ENCODE measurements at regions not wholly inside any gene's neighbourhood (a gene's known extent, or its start where the extent isn't known, plus 50 kb on each side); places are given as distances from the start of the nearest gene placed in this dataset.

DNA sequence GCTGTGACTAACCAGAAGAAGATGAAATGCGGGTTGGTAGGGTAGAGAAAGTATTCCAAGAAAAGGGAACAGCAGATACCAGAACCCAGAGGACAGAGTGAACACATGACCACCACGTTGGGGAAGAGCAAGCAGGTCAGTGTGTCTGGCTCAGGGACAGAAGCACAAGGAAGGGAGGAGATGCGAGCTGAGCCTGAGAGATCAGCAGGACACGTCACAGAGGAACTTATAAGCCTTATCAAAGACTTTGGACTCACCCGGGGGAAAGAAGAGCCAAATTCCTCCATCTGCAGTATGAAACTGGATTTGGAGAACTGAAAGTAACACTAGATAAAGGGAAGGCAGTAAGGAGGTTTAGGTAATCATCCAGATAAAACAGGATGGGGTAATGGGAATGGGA, 232.1 kb upstream of the NPVF start:
- TF ChIP-seq, protein P1, sequence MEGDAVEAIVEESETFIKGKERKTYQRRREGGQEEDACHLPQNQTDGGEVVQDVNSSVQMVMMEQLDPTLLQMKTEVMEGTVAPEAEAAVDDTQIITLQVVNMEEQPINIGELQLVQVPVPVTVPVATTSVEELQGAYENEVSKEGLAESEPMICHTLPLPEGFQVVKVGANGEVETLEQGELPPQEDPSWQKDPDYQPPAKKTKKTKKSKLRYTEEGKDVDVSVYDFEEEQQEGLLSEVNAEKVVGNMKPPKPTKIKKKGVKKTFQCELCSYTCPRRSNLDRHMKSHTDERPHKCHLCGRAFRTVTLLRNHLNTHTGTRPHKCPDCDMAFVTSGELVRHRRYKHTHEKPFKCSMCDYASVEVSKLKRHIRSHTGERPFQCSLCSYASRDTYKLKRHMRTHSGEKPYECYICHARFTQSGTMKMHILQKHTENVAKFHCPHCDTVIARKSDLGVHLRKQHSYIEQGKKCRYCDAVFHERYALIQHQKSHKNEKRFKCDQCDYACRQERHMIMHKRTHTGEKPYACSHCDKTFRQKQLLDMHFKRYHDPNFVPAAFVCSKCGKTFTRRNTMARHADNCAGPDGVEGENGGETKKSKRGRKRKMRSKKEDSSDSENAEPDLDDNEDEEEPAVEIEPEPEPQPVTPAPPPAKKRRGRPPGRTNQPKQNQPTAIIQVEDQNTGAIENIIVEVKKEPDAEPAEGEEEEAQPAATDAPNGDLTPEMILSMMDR (IDR thresholded peaks at IDR 0.05; ENCODE audit: low read depth, low read length): no peak
- no peak for TF ChIP-seq EZH2phosphoT487 (IDR thresholded peaks at IDR 0.05; ENCODE audit: low read depth)

Data from OCI-LY3 (cell line).